Body of pancreas (tissue), 4 donors: ENCODE measurements at regions not wholly inside any gene's neighbourhood (a gene's known extent, or its start where the extent isn't known, plus 50 kb on each side); places are given as distances from the start of the nearest gene placed in this dataset.

Experiments used
- ATAC-seq: fragments of 150-250 bp; one replicate; pipeline ENCODE4 v1.9.1; 2016
- DNase-seq, 4 donors: peaks; one replicate each; pipeline ENCODE4 v3.0.0-alpha.2; 2019
- H3K27ac ChIP-seq, 4 donors: fragments of 200-600 bp; sonication (generic); 1 replicate in 3 of 4; 2 replicates in 1 of 4; pipeline versions ENCODE4 v1.5.1 to v1.6.1; 2016 to 2019; ENCODE audit warnings: mild to moderate bottlenecking in 1 of 4, mixed read lengths in 1 of 4, moderate library complexity in 1 of 4
- H3K27me3 ChIP-seq, 2 donors: fragments of 200-600 bp; sonication (generic); one replicate each; pipeline ENCODE4 v1.6.0; 2016; ENCODE audit warnings: mild to moderate bottlenecking in 1 of 2
- H3K36me3 ChIP-seq, 2 donors: fragments of 200-600 bp; sonication (generic); replicated peaks in 1 of 2; 2 replicates each; pipeline ENCODE4 v1.5.1; 2016; ENCODE audit warnings: low read depth in 2 of 2; ENCODE audit not compliant: insufficient read depth in 1 of 2
- H3K4me1 ChIP-seq: fragments of 200-600 bp; sonication (generic); one replicate; pipeline ENCODE4 v1.6.0; 2016
- H3K4me3 ChIP-seq, 2 donors: fragments of 200-600 bp; sonication (generic); 1 replicate in 1 of 2; 2 replicates in 1 of 2; pipeline ENCODE4 v1.5.1; 2016 to 2019
- H3K9me3 ChIP-seq, 3 donors: fragments of 200-600 bp; sonication (generic); 1 replicate in 2 of 3; 2 replicates in 1 of 3; pipeline ENCODE4 v1.5.1; 2016
- POLR2A ChIP-seq, 3 donors: fragments of 450-650 bp; IDR thresholded peaks; one replicate each; pipeline ENCODE4 v1.6.1; 2016; ENCODE audit warnings: antibody characterized with exemption in 3 of 3, mild to moderate bottlenecking in 2 of 3
- WGBS, 2 donors: methylation state at CpG; one replicate each; pipeline ENCODE4 v1.1.5; 2017; 5-methylcytosine and 5-hydroxymethylcytosine counted together
- intact Hi-C: fragments of 100-400 bp; cut with DNase I; formaldehyde crosslinking; loops from one replicate; pipeline ENCODE4 v1.15.1; 2023
- TF ChIP-seq, protein P1 (sequence below), 7 experiments: fragments of 450-650 bp in 4 of 7; fragments of 200-600 bp in 3 of 7; sonication (generic) in 3 of 7; IDR thresholded peaks; one replicate each; pipeline ENCODE4 v1.5.1; 2016 to 2019; ENCODE audit warnings: antibody characterized with exemption in 7 of 7

DNA sequence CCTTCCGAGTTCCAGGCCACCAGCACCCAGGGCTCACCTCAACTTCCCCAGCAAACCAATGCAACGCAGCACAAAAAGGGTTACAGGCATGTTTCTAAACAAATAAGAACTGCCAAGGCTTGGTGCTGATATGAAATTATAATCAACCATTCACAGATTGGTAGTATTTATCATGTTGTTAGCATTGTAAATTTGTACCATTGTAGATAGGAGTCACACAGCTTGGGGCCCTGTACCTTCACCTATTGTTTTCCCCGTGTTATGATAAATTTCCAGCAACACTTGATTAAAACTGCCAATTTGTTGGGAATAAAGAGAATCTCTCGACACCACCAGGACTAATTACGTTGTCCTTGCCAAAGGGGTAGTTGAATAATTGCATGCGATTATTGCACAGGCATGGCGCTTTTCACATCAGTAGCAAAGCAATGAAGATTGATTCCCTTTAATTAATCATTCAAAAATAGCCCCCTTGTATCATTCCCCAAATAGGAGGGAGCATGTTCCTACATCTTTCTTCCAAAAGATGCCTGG, 454.1 kb downstream of the ZNF608 start:
- DNase-seq (no peak), ATAC-seq (no peak)
- intact Hi-C loops, result no loop called here
- Histone ChIP-seq H3K4me3 (no peak overlapping the region), H3K9me3 (no peaks in the 10 kb centered on the region), H3K27ac (peak overlapping the region in 3 of 4 donors; percentile 80 to 83 (median 82)), H3K4me1 (peaks cover 51% of the 10 kb centered on the region), H3K27me3 (no peaks in the 10 kb centered on the region), H3K36me3 (no peaks in the 10 kb centered on the region)
- WGBS, 2 donors, result 47 to 60% methylated on average over 7 of the region's 7 CpGs
- TF ChIP-seq POLR2A (IDR thresholded peaks at IDR 0.05), result no peak
- TF ChIP-seq, protein P1, sequence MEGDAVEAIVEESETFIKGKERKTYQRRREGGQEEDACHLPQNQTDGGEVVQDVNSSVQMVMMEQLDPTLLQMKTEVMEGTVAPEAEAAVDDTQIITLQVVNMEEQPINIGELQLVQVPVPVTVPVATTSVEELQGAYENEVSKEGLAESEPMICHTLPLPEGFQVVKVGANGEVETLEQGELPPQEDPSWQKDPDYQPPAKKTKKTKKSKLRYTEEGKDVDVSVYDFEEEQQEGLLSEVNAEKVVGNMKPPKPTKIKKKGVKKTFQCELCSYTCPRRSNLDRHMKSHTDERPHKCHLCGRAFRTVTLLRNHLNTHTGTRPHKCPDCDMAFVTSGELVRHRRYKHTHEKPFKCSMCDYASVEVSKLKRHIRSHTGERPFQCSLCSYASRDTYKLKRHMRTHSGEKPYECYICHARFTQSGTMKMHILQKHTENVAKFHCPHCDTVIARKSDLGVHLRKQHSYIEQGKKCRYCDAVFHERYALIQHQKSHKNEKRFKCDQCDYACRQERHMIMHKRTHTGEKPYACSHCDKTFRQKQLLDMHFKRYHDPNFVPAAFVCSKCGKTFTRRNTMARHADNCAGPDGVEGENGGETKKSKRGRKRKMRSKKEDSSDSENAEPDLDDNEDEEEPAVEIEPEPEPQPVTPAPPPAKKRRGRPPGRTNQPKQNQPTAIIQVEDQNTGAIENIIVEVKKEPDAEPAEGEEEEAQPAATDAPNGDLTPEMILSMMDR (IDR thresholded peaks at IDR 0.05), result no peak

DNA sequence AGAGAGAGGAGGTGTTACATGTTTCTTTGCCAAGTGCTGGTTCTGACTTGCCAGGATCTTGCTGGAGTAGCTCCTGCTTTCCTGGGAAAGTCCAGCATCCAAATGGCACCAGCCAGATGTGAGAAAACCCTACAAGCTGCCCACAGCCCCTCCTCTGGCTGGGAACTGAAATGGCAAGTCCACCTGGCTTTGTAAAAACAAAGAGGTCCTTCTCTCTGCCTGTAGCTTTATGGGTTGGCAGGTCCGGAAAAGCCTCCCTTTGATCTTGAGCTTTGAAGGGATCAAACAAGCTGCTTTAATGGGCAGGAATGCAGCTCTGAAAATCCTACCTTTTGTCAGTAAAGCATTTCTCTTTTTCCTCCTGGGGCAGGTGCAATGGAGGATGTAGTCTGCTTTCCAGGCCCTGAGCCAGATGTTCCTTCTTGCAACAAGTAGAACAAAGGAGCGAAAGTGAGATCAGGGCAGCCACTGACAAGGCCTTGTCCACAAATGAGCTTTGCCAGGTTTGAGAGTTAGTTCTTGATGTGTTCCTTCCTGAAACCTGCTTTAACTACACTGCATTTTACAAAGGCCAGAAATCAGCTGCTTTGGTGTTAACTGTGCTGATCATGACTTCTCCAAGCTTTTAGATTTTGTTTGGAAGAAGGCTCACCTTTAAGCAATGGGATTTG, 456.7 kb downstream of the ZNF608 start:
- Histone ChIP-seq H3K36me3 (no peaks in the 10 kb centered on the region), H3K27ac (peak overlapping the region; percentile 78 to 83 (median 81)), H3K4me1 (peaks cover 64% of the 10 kb centered on the region), H3K27me3 (no peaks in the 10 kb centered on the region), H3K4me3 (no peak overlapping the region), H3K9me3 (no peaks in the 10 kb centered on the region)
- DNase-seq (peak; percentile 91 to 95 (median 94)), ATAC-seq (peak; percentile 88)
- WGBS, 2 donors, result 16 to 21% methylated on average over 2 of the region's 2 CpGs
- TF ChIP-seq, protein P1 (IDR thresholded peaks at IDR 0.05), result peak in 5 of 7 experiments; percentile 12 to 41 (median 39)
- TF ChIP-seq POLR2A (IDR thresholded peaks at IDR 0.05), result no peak
- intact Hi-C loops, result no loop called here

DNA sequence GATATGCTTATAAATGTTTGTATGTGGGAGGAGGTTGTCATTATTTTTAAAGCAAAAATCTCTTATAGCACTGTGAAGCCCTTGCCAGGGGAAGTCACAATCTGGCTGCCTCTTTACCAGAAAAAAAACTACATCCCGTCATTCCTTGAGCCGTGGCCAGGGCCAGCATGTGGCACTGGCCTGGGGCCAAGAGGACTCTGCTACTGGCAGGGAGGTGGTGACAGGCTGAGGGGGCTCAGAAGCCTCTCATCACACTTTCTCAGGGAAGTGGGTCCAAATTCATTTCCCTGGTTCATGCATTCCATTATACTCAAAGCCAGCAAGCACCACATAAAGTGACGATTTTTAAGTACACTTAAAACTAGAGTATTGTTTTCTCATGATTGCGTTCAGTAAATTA, 457.3 kb downstream of the ZNF608 start:
- intact Hi-C loops, result no loop called here
- DNase-seq (peak; percentile 82 to 91 (median 87)), ATAC-seq (peak; percentile 73)
- Histone ChIP-seq H3K27me3 (no peaks in the 10 kb centered on the region), H3K9me3 (no peaks in the 10 kb centered on the region), H3K36me3 (no peaks in the 10 kb centered on the region), H3K4me1 (peaks cover 68% of the 10 kb centered on the region), H3K4me3 (no peak overlapping the region), H3K27ac (peak overlapping the region; percentile 78 to 83 (median 81))
- WGBS, 2 donors, result 10 to 14% methylated on average over 4 of the region's 4 CpGs
- TF ChIP-seq POLR2A (IDR thresholded peaks at IDR 0.05), result no peak
- TF ChIP-seq, protein P1 (IDR thresholded peaks at IDR 0.05), result no peak

- DNase-seq, result no peak
- no peaks in the 10 kb centered on the region for H3K27me3 ChIP-seq
- WGBS, 2 donors, result 98 to 100% methylated on average over 3 of the region's 3 CpGs
Measured at GRCh38 chr5:124287813-124288212, 458.6 kb downstream of the ZNF608 start.

More at GRCh38 chr5:124287813-124288212, 458.6 kb downstream of the ZNF608 start:
- no peaks in the 10 kb centered on the region for H3K9me3 ChIP-seq
- H3K4me1 ChIP-seq, result peaks cover 66% of the 10 kb centered on the region
- ATAC-seq, result no peak
- peak overlapping the region; percentile 9 to 83 (median 81) for H3K27ac ChIP-seq
- H3K4me3 ChIP-seq, result no peak overlapping the region
- no peaks in the 10 kb centered on the region for H3K36me3 ChIP-seq
- TF ChIP-seq, protein P1 (IDR thresholded peaks at IDR 0.05), result no peak
- no peak for TF ChIP-seq POLR2A (IDR thresholded peaks at IDR 0.05)
- intact Hi-C loops, result no loop called here
